GM19240 (cell line): ENCODE measurements at regions not wholly inside any gene's neighbourhood (a gene's known extent, or its start where the extent isn't known, plus 50 kb on each side); places are given as distances from the start of the nearest gene placed in this dataset.
"Not testable (repeated sequence)": the region's sequence is repeated elsewhere in the genome, so short reads cannot be mapped to it uniquely, and the experiment has no call there.

ENCODE experiments used
- DNase-seq: peaks from one replicate; pipeline ENCODE4 v3.0.0; 2011; ENCODE audit warnings: low spot score; ENCODE audit not compliant: insufficient read length

- DNase-seq = no peak
These were observed 82.2 kb upstream of the SLC22A16 start for GRCh38 chr6:110558575-110558974.

GRCh38 chr6:110557199-110557598 is 80.8 kb upstream of the SLC22A16 start:
- DNase-seq = no peak

GRCh38 chr6:110556317-110557110 is 80.1 kb upstream of the SLC22A16 start:
- DNase-seq = no peak

GRCh38 chr6:110554966-110555460 is 78.6 kb upstream of the SLC22A16 start:
- no peak for DNase-seq

- DNase-seq = no peak
These were observed 78.0 kb upstream of the SLC22A16 start for GRCh38 chr6:110554441-110554840.

GRCh38 chr6:110552901-110553641 is 76.7 kb upstream of the SLC22A16 start:
- no peak for DNase-seq

- no peak for DNase-seq
These were observed 75.7 kb upstream of the SLC22A16 start for GRCh38 chr6:110552076-110552475.

- no peak for DNase-seq
These were observed 74.7 kb upstream of the SLC22A16 start for GRCh38 chr6:110551088-110551487.

- DNase-seq = no peak
These were observed 73.9 kb upstream of the SLC22A16 start for GRCh38 chr6:110550353-110550752.

GRCh38 chr6:110549277-110549676 is 72.9 kb upstream of the SLC22A16 start:
- DNase-seq = no peak

GRCh38 chr6:110548110-110548847 is 71.9 kb upstream of the SLC22A16 start:
- no peak for DNase-seq

GRCh38 chr6:110547266-110547964 is 71.0 kb upstream of the SLC22A16 start:
- no peak for DNase-seq

GRCh38 chr6:110545081-110545872 is 68.9 kb upstream of the SLC22A16 start:
- DNase-seq = no peak

GRCh38 chr6:110544472-110544871 is 68.1 kb upstream of the SLC22A16 start:
- DNase-seq = no peak

- DNase-seq = no peak
These were observed 66.7 kb upstream of the SLC22A16 start for GRCh38 chr6:110543106-110543505.

GRCh38 chr6:110542311-110543024 is 66.1 kb upstream of the SLC22A16 start:
- no peak for DNase-seq

GRCh38 chr6:110541701-110542309 is 65.4 kb upstream of the SLC22A16 start:
- DNase-seq = no peak

- DNase-seq = not testable (repeated sequence)
These were observed 63.0 kb upstream of the SLC22A16 start for GRCh38 chr6:110539277-110540019.
